ENCODE measurements at regions not wholly inside any gene's neighbourhood (a gene's known extent, or its start where the extent isn't known, plus 50 kb on each side); places are given as distances from the start of the nearest gene placed in this dataset.

- TF ChIP-seq YY1 (IDR thresholded peaks at IDR 0.05; ENCODE audit: insufficient read depth, insufficient read length) (no peak), ZNF274 (IDR thresholded peaks at IDR 0.05; ENCODE audit: low read depth, low read length) (no peak)
Observed at GRCh38 chr6:81590314-81590691, 162.2 kb downstream of the TENT5A start.

All from NT2/D1 (cell line).